Activated CD4-positive, CD25-positive, alpha-beta regulatory T cell treated with anti-CD3 and anti-CD28 coated beads, Interleukin-2, amount 50 U/mL, for 24 hours (primary cell): ENCODE measurements at regions not wholly inside any gene's neighbourhood (a gene's known extent, or its start where the extent isn't known, plus 50 kb on each side); places are given as distances from the start of the nearest gene placed in this dataset.

Experiments
- ATAC-seq, 2 donors: fragments of 150-1000 bp; cut with Tn5 transposase; one replicate each; pipeline ENCODE4 v1.10.0; 2021; ENCODE audit warnings: mild to moderate bottlenecking in 1 of 2, moderate library complexity in 1 of 2

GRCh38 chr15:95910643-95911212 lies 419.8 kb upstream of the NR2F2 start:
- ATAC-seq: no peak

GRCh38 chr15:95911570-95912279 lies 418.8 kb upstream of the NR2F2 start:
- no peak for ATAC-seq

DNA sequence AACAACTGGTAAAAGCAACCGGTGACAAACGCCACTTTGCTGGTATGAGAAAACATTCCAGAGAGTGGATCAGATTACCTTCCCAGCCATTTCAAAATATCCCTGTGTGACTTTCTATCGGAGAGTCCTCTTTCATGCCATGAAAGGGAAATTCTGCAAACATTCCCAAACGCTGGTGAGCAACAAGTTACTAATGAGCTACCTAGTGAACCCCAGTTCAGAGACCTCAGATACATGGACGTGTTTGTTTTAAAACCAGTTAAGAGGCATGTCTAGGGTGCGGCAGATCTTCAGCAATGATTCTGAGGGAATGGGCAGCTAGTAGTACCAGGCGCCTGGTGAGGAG lies 418.2 kb upstream of the NR2F2 start:
- ATAC-seq: no peak

DNA sequence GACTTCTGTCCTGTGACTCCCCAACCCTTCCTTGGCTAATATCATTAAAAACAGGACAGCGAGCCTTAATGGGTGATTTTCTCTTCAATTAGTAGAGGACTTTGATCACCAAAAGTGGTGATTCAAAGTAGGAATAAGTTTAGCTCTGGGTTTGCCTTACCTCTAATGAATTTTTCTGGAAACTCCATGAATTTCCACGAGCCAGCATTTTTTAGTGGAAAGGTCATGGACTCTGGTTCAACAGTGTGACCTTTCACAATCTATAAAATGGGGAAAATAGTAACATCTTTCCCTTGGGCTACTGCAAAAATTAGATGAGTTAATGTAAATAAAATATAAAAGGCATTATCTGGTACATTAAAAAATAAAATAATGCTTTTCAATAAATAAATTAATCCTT lies 417.8 kb upstream of the NR2F2 start:
- ATAC-seq: no peak

- no peak for ATAC-seq
Measured at GRCh38 chr15:95916568-95916967, 413.9 kb upstream of the NR2F2 start.

GRCh38 chr15:95918525-95918924 lies 412.0 kb upstream of the NR2F2 start:
- no peak for ATAC-seq

- no peak for ATAC-seq
Measured at GRCh38 chr15:95919460-95919859, 411.0 kb upstream of the NR2F2 start.

GRCh38 chr15:95921404-95921803 lies 409.1 kb upstream of the NR2F2 start:
- ATAC-seq: no peak

DNA sequence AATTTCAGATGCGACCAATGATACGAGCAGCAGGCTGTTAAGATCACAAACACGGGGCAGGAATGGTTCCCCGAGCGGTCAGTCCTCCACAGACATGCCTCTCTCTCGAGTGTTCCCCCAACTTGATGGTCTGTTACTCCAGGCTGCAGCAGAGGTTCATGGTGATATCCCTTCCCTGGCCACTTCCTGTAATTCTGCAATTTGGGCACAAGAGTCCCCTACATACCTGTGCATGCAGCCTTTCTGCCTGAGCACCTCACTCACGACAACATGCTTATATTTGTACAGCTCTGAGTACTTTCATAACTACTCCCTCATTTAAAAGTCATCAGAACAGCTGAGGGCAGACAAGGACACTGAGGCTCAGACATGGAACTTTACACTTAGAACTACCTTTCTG lies 408.1 kb upstream of the NR2F2 start:
- no peak for ATAC-seq

- no peak for ATAC-seq
Measured at GRCh38 chr15:95923792-95924191, 406.7 kb upstream of the NR2F2 start.

- ATAC-seq: no peak
Measured at GRCh38 chr15:95928822-95929221, 401.7 kb upstream of the NR2F2 start.

- ATAC-seq: no peak
Measured at GRCh38 chr15:95929232-95929846, 401.2 kb upstream of the NR2F2 start.

GRCh38 chr15:95930659-95931375 lies 399.7 kb upstream of the NR2F2 start:
- no peak for ATAC-seq

DNA sequence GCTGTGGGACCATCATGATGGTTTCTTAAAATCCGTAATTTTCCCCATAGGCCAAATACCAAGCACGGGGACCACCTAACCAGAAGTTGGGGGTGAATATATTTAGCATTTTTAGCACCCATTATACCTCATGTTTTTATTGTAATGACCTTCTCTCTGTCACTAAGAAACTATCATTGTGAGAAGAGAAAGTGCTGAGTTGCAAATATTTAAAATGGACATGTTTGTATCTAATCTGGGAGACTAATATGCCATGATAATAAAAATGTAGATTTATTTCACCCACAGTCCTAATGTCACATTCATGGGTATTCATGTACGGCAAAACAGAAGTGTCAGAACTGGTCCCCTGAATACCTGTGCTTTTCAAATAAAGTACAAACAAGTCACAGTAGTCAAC lies 398.9 kb upstream of the NR2F2 start:
- ATAC-seq: no peak

GRCh38 chr15:95932141-95932540 lies 398.4 kb upstream of the NR2F2 start:
- ATAC-seq: no peak

GRCh38 chr15:95932676-95933075 lies 397.8 kb upstream of the NR2F2 start:
- no peak for ATAC-seq

GRCh38 chr15:95935852-95936251 lies 394.6 kb upstream of the NR2F2 start:
- no peak for ATAC-seq

DNA sequence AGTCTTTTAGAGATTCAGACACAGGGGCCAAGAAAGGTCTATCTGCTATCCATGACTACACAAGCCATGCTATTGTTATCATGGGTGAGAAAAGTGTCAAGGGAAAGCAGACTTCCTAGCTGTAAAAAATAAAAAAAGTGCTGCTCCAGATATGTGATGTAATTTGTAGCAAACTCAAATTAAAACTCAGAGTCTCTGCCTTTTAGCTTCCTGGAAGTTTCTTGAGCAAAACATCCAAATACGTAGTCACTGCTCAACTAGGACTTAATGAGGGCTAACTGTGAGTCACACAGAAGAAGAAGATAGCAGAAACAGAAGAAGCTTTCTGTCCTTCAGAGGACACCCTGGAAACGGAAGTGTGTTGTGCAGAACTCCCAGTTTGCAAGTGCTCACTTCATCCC lies 393.4 kb upstream of the NR2F2 start:
- ATAC-seq: no peak

DNA sequence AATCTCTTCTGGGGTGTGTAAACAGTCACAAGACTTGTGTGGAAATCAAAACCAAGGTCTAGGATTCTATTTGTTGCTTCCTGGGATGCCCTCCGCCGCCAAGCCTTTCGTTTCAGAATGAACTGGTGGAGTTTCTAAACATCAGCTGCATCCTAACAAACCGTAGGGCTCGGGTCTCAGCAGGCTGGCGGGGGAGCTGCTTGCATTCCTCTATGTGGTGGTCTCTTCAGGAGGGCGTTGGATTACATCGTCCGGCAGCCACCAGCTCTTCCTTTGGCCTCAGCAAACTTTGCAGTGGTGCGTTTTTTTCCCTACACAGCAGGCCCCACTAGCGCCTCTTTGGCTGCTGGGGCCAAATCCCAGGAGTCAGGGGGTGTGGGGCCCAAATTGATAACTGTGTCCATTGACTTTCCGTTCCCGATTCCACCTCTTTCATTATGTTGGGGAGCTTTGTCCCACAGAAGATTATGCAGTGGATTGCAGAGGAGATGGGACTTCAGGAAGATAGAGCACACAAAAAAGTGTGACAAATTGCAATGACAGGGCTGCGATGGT lies 390.0 kb upstream of the NR2F2 start:
- ATAC-seq: no peak

DNA sequence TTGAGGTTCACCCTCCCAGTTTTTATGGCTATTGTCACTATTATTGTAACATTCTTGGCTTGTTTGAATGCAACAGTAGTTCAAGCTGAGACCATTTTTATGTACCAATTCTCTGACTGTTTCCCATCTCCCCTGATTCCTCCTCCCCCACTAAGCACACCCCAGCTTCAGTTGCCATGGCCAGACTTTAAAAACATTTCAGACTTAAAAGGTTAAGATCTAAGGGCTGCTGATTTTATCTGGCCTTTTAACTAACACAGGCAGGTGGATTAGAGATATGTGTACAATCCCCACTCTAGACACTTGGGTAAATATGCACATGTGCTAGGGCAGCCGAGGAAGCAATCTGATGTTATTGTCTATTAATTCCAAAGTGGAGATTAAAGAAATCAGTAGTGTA lies 386.3 kb upstream of the NR2F2 start:
- no peak for ATAC-seq

- no peak for ATAC-seq
Measured at GRCh38 chr15:95944661-95945255, 385.7 kb upstream of the NR2F2 start.

GRCh38 chr15:95946241-95946640 lies 384.3 kb upstream of the NR2F2 start:
- ATAC-seq: no peak

GRCh38 chr15:95946926-95947325 lies 383.6 kb upstream of the NR2F2 start:
- no peak for ATAC-seq
